GM20000 (cell line): ENCODE measurements at regions not wholly inside any gene's neighbourhood (a gene's known extent, or its start where the extent isn't known, plus 50 kb on each side); places are given as distances from the start of the nearest gene placed in this dataset.

Experiments
- DNase-seq: peaks from one replicate; pipeline ENCODE4 v3.0.0; 2012; ENCODE audit warnings: low spot score
- CTCF ChIP-seq: IDR thresholded peaks from 2 replicates; pipeline ENCODE4 v1.5.1; 2012; ENCODE audit warnings: mild to moderate bottlenecking, control low read depth; ENCODE audit errors: extremely low read depth, missing control alignments

GRCh38 chr2:52536929-52537460 is 1230.6 kb upstream of the CHAC2 start:
- DNase-seq = no peak
- TF ChIP-seq CTCF = no peak

- DNase-seq = no peak
- TF ChIP-seq CTCF = no peak
Observed at GRCh38 chr2:52532956-52533355, 1234.6 kb upstream of the CHAC2 start.

DNA sequence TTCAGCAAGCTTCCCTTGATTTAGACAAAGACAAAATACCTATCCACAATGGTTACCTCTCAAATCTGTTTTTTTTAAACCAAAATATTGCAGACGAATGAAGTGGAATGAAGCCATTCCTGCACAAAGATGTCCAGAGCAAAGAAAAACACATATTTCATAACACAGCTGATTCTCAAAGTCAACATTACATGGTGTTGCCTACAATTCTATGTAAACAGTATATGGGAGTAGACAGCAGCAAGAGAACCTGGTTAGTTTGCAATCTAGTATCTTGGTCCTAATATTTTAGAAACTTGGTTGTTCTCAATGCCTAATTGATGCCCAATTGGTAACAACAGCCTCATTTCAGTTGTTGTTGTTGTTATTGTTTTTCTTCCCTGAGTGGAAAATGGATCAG is 1240.9 kb upstream of the CHAC2 start:
- DNase-seq = no peak
- no peak for TF ChIP-seq CTCF

GRCh38 chr2:52520644-52521043 is 1247.0 kb upstream of the CHAC2 start:
- no peak for TF ChIP-seq CTCF
- DNase-seq = no peak

DNA sequence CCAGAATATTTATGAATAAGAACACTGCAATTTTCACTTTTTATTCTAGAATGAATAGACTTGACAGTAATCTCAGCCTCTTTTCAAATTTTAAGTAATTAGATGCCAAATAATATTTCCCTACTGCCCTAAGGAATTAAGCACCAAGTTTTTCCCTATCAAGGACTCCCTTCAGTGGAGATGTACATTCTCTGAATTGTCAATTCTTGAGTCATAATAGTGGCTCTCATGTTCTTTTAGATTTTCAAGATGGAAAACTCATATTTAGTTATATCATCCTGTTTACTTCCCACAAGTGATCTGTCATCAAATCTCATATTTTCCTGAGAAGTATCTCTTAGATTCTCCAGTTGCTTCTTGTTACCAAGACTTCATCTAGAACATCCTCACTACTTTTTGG is 1248.9 kb upstream of the CHAC2 start:
- no peak for TF ChIP-seq CTCF
- DNase-seq = no peak

DNA sequence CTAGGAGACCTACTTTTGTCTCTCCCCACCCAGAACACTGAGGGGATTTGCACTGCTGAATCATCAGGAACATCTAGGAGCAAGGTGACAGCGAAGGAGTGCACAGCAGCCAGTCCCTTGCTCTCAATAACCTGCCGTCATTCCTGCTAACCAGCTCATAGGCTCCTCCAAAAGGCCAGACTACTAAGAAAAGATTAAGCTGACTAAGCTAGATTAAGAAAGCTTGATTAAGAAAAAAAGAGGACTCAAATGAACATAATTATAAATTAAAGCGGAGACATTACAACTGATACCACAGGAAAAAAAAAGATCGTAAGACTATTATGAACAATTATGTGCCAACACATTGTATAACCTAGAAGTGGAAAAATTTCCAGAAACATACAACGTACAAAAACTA is 1254.8 kb upstream of the CHAC2 start:
- no peak for TF ChIP-seq CTCF
- no peak for DNase-seq

GRCh38 chr2:52510432-52510831 is 1257.2 kb upstream of the CHAC2 start:
- no peak for DNase-seq
- TF ChIP-seq CTCF = no peak
